ENCODE measurements at regions not wholly inside any gene's neighbourhood (a gene's known extent, or its start where the extent isn't known, plus 50 kb on each side); places are given as distances from the start of the nearest gene placed in this dataset.

DNA sequence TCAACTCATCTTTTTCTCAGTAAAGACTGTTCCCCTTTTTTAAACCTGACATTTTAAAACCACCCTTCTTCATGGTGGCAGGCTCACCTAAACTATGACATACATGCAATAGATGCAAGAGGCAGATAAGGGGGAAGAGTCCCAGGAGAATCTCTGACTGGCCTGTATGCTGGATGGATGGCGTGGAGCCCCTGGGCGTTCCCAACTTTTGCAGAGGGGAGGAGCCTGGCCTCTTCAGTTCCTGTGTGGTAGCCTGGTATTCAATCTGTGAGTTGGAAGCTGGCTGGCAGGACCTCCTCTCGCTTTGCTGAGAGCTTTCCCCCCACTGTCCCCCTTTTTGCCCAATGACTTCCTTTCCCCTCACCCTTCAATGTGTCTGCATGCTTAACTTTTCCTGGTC lies 217.6 kb upstream of the CA10 start:
- H3K4me3 ChIP-seq (replicated peaks in 1 of 2; ENCODE audit: low read depth in 1 of 2, low read length in 2 of 2): no peak overlapping the region
- CTCF ChIA-PET: no interaction called here

More for the DNA sequence above, 217.6 kb upstream of the CA10 start:
- H3K27ac ChIP-seq (ENCODE audit: low read depth, low read length): no peak overlapping the region
- no peaks in the 10 kb centered on the region for H3K27me3 ChIP-seq (ENCODE audit: insufficient read depth, low read length)
- BruUV-seq (replicated peaks): no TSS peak
- H3K79me2 ChIP-seq (ENCODE audit: insufficient read depth, low read length): no peaks in the 10 kb centered on the region
- DNase-seq (ENCODE audit: low read depth, low spot score): no peak
- ATAC-seq: no peak
- H4K20me1 ChIP-seq (ENCODE audit: insufficient read depth): no peaks in the 10 kb centered on the region
- peaks cover 33 to 48% of the 10 kb centered on the region in 2 experiments; a peak in 3 of 4 replicates for H3K9me3 ChIP-seq (ENCODE audit: control insufficient read depth in 1 of 2, insufficient read depth in 1 of 2, low read depth in 1 of 2, low read length in 2 of 2)
- ChIA-PET RAD21 (ENCODE audit: low non-redundant PET in 1 of 2, low total read pairs in 2 of 2, uncharacterized antibody in 2 of 2, unreplicated experiment in 2 of 2) (no interaction called here), POLR2A (no interaction called here)
- H3K4me1 ChIP-seq (ENCODE audit: control insufficient read depth in 1 of 2, insufficient read depth in 2 of 2, low read length in 2 of 2): no peaks in the 10 kb centered on the region
- H3K9ac ChIP-seq (ENCODE audit: low read length): no peak overlapping the region
- no peaks in the 10 kb centered on the region for H3K9me2 ChIP-seq (ENCODE audit: insufficient read depth)
- H3K36me3 ChIP-seq (ENCODE audit: control insufficient read depth in 1 of 2, insufficient read depth in 2 of 2, low read length in 2 of 2): no peaks in the 10 kb centered on the region
- no peak overlapping the region for H2AFZ ChIP-seq (ENCODE audit: low read depth, low read length, poor library complexity, severe bottlenecking)
- no peak overlapping the region for H3K4me2 ChIP-seq (ENCODE audit: low read length)
- TF ChIP-seq ZFX (IDR thresholded peaks at IDR 0.05): no peak
- no peak for TF ChIP-seq POLR2A (IDR thresholded peaks at IDR 0.05; ENCODE audit: borderline replicate concordance, extremely low read depth, insufficient read depth, insufficient read length)
- no peak for TF ChIP-seq ELF1 (IDR thresholded peaks at IDR 0.05; ENCODE audit: borderline replicate concordance, low read depth)
- no peak for TF ChIP-seq TCF7L2 (IDR thresholded peaks at IDR 0.05; ENCODE audit: borderline replicate concordance, extremely low read depth, insufficient read depth, insufficient read length)
- TF ChIP-seq SIN3A (IDR thresholded peaks at IDR 0.05; ENCODE audit: low read depth): no peak
- TF ChIP-seq, protein P1, sequence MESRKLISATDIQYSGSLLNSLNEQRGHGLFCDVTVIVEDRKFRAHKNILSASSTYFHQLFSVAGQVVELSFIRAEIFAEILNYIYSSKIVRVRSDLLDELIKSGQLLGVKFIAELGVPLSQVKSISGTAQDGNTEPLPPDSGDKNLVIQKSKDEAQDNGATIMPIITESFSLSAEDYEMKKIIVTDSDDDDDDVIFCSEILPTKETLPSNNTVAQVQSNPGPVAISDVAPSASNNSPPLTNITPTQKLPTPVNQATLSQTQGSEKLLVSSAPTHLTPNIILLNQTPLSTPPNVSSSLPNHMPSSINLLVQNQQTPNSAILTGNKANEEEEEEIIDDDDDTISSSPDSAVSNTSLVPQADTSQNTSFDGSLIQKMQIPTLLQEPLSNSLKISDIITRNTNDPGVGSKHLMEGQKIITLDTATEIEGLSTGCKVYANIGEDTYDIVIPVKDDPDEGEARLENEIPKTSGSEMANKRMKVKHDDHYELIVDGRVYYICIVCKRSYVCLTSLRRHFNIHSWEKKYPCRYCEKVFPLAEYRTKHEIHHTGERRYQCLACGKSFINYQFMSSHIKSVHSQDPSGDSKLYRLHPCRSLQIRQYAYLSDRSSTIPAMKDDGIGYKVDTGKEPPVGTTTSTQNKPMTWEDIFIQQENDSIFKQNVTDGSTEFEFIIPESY (IDR thresholded peaks at IDR 0.05; ENCODE audit: extremely low read depth, insufficient replicate concordance, low read length): no peak
- TF ChIP-seq SRF (IDR thresholded peaks at IDR 0.05; ENCODE audit: low read depth): no peak
- no peak for TF ChIP-seq YY1 (IDR thresholded peaks at IDR 0.05; ENCODE audit: extremely low read depth, insufficient replicate concordance, low read depth, low read length)
- TF ChIP-seq, protein P2, sequence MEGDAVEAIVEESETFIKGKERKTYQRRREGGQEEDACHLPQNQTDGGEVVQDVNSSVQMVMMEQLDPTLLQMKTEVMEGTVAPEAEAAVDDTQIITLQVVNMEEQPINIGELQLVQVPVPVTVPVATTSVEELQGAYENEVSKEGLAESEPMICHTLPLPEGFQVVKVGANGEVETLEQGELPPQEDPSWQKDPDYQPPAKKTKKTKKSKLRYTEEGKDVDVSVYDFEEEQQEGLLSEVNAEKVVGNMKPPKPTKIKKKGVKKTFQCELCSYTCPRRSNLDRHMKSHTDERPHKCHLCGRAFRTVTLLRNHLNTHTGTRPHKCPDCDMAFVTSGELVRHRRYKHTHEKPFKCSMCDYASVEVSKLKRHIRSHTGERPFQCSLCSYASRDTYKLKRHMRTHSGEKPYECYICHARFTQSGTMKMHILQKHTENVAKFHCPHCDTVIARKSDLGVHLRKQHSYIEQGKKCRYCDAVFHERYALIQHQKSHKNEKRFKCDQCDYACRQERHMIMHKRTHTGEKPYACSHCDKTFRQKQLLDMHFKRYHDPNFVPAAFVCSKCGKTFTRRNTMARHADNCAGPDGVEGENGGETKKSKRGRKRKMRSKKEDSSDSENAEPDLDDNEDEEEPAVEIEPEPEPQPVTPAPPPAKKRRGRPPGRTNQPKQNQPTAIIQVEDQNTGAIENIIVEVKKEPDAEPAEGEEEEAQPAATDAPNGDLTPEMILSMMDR (IDR thresholded peaks at IDR 0.05 in 2 of 3, conservative IDR thresholded peaks at IDR 0.05 in 1 of 3; ENCODE audit: borderline replicate concordance in 1 of 3, insufficient read depth in 1 of 3, low read depth in 2 of 3, low read length in 2 of 3): no peak
- TF ChIP-seq CEBPB (IDR thresholded peaks at IDR 0.05; ENCODE audit: low read depth): no peak
- TF ChIP-seq EGR1 (IDR thresholded peaks at IDR 0.05; ENCODE audit: low read depth): no peak
- no peak for TF ChIP-seq EZH2phosphoT487 (IDR thresholded peaks at IDR 0.05; ENCODE audit: borderline replicate concordance)
- TF ChIP-seq FOSL1 (IDR thresholded peaks at IDR 0.05; ENCODE audit: low read depth): no peak
- TF ChIP-seq, protein P3, sequence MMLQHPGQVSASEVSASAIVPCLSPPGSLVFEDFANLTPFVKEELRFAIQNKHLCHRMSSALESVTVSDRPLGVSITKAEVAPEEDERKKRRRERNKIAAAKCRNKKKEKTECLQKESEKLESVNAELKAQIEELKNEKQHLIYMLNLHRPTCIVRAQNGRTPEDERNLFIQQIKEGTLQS (IDR thresholded peaks at IDR 0.05): no peak
- TF ChIP-seq CBX3 (IDR thresholded peaks at IDR 0.05; ENCODE audit: low read depth): no peak
- TF ChIP-seq, protein P4, sequence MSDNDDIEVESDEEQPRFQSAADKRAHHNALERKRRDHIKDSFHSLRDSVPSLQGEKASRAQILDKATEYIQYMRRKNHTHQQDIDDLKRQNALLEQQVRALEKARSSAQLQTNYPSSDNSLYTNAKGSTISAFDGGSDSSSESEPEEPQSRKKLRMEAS (IDR thresholded peaks at IDR 0.05): no peak
- TF ChIP-seq EZH2 (IDR thresholded peaks at IDR 0.05): no peak
- TF ChIP-seq, protein P5, sequence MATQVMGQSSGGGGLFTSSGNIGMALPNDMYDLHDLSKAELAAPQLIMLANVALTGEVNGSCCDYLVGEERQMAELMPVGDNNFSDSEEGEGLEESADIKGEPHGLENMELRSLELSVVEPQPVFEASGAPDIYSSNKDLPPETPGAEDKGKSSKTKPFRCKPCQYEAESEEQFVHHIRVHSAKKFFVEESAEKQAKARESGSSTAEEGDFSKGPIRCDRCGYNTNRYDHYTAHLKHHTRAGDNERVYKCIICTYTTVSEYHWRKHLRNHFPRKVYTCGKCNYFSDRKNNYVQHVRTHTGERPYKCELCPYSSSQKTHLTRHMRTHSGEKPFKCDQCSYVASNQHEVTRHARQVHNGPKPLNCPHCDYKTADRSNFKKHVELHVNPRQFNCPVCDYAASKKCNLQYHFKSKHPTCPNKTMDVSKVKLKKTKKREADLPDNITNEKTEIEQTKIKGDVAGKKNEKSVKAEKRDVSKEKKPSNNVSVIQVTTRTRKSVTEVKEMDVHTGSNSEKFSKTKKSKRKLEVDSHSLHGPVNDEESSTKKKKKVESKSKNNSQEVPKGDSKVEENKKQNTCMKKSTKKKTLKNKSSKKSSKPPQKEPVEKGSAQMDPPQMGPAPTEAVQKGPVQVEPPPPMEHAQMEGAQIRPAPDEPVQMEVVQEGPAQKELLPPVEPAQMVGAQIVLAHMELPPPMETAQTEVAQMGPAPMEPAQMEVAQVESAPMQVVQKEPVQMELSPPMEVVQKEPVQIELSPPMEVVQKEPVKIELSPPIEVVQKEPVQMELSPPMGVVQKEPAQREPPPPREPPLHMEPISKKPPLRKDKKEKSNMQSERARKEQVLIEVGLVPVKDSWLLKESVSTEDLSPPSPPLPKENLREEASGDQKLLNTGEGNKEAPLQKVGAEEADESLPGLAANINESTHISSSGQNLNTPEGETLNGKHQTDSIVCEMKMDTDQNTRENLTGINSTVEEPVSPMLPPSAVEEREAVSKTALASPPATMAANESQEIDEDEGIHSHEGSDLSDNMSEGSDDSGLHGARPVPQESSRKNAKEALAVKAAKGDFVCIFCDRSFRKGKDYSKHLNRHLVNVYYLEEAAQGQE (IDR thresholded peaks at IDR 0.05; ENCODE audit: low read depth): no peak
- intact Hi-C loops (cut with micrococcal nuclease): no loop called here

All from HCT116 (cell line).